K562 (cell line): ENCODE measurements at regions not wholly inside any gene's neighbourhood (a gene's known extent, or its start where the extent isn't known, plus 50 kb on each side); places are given as distances from the start of the nearest gene placed in this dataset.

ENCODE experiments used
- CBFA2T2 ChIP-seq: fragments of 450-650 bp; conservative IDR thresholded peaks from 2 replicates; pipeline ENCODE4 v1.6.1; 2017; ENCODE audit warnings: mild to moderate bottlenecking
- CTCF ChIP-seq, 3 experiments: IDR thresholded peaks in 2 of 3; conservative IDR thresholded peaks in 1 of 3; 2 replicates each; pipeline ENCODE4 v1.5.1; 2011 to 2012; ENCODE audit warnings: low read length in 3 of 3, mild to moderate bottlenecking in 3 of 3, control low read depth in 2 of 3, improper control_type of control experiment in 1 of 3, inconsistent platforms in 1 of 3, low read depth in 1 of 3, mixed read lengths in 1 of 3, moderate library complexity in 1 of 3; ENCODE audit not compliant: insufficient read depth in 2 of 3
- PHF20 ChIP-seq: fragments of 450-650 bp; IDR thresholded peaks from 2 replicates; pipeline ENCODE4 v1.6.1; 2018; ENCODE audit not compliant: partially characterized antibody
- SMARCA4 ChIP-seq: fragments of 450-650 bp; IDR thresholded peaks from 2 replicates; pipeline ENCODE4 v1.6.1; 2016
- ZBTB17 ChIP-seq: fragments of 450-650 bp; formaldehyde crosslinking; IDR thresholded peaks from 2 replicates; pipeline ENCODE4 v1.4.0; 2020; ENCODE audit warnings: mild to moderate bottlenecking
- ZBTB2 ChIP-seq: fragments of 450-650 bp; IDR thresholded peaks from 2 replicates; pipeline ENCODE4 v1.6.1; 2016; ENCODE audit warnings: antibody characterized with exemption
- ZNF174 ChIP-seq: fragments of 250-450 bp; sonication (Bioruptor Pico); IDR thresholded peaks from 2 replicates; pipeline ENCODE4 v1.4.0; 2020; ENCODE audit warnings: mild to moderate bottlenecking
- TF ChIP-seq, protein P1 (sequence below): fragments of 250-450 bp; sonication (Bioruptor Pico); IDR thresholded peaks from 2 replicates; pipeline ENCODE4 v1.5.1; 2021; ENCODE audit warnings: mild to moderate bottlenecking
- TF ChIP-seq, protein P2 (sequence below): sonication (generic); formaldehyde crosslinking; IDR thresholded peaks from 2 replicates; pipeline ENCODE4 v1.9.0; 2022; ENCODE audit warnings: mild to moderate bottlenecking, missing genetic modification reagents
- TF ChIP-seq, protein P3 (sequence below): sonication (generic); formaldehyde crosslinking; IDR thresholded peaks from 2 replicates; pipeline ENCODE4 v1.8.0; 2023; ENCODE audit warnings: mild to moderate bottlenecking, missing genetic modification reagents

GRCh38 chr5:158546748-158547147 lies 553.0 kb downstream of the EBF1 start:
- TF ChIP-seq CTCF (IDR thresholded peaks at IDR 0.05 in 2 of 3, conservative IDR thresholded peaks at IDR 0.05 in 1 of 3; ENCODE audit: insufficient read depth in 2 of 3, low read depth in 1 of 3, low read length in 3 of 3) (no peak), SMARCA4 (no peak), ZNF174 (CRISPR knock-in tag) (no peak), ZBTB2 (no peak), CBFA2T2 (no peak), ZBTB17 (CRISPR knock-in tag) (no peak), PHF20 (no peak)
- TF ChIP-seq, protein P1, sequence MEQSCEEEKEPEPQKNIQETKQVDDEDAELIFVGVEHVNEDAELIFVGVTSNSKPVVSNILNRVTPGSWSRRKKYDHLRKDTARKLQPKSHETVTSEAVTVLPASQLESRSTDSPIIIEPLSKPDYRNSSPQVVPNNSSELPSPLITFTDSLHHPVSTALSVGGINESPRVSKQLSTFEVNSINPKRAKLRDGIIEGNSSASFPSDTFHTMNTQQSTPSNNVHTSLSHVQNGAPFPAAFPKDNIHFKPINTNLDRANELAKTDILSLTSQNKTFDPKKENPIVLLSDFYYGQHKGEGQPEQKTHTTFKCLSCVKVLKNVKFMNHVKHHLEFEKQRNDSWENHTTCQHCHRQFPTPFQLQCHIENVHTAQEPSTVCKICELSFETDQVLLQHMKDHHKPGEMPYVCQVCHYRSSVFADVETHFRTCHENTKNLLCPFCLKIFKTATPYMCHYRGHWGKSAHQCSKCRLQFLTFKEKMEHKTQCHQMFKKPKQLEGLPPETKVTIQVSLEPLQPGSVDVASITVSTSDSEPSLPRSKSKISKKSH (CRISPR knock-in tag), result no peak
- TF ChIP-seq, protein P2, sequence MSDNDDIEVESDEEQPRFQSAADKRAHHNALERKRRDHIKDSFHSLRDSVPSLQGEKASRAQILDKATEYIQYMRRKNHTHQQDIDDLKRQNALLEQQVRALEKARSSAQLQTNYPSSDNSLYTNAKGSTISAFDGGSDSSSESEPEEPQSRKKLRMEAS (CRISPR knock-in tag), result no peak
- TF ChIP-seq, protein P3, sequence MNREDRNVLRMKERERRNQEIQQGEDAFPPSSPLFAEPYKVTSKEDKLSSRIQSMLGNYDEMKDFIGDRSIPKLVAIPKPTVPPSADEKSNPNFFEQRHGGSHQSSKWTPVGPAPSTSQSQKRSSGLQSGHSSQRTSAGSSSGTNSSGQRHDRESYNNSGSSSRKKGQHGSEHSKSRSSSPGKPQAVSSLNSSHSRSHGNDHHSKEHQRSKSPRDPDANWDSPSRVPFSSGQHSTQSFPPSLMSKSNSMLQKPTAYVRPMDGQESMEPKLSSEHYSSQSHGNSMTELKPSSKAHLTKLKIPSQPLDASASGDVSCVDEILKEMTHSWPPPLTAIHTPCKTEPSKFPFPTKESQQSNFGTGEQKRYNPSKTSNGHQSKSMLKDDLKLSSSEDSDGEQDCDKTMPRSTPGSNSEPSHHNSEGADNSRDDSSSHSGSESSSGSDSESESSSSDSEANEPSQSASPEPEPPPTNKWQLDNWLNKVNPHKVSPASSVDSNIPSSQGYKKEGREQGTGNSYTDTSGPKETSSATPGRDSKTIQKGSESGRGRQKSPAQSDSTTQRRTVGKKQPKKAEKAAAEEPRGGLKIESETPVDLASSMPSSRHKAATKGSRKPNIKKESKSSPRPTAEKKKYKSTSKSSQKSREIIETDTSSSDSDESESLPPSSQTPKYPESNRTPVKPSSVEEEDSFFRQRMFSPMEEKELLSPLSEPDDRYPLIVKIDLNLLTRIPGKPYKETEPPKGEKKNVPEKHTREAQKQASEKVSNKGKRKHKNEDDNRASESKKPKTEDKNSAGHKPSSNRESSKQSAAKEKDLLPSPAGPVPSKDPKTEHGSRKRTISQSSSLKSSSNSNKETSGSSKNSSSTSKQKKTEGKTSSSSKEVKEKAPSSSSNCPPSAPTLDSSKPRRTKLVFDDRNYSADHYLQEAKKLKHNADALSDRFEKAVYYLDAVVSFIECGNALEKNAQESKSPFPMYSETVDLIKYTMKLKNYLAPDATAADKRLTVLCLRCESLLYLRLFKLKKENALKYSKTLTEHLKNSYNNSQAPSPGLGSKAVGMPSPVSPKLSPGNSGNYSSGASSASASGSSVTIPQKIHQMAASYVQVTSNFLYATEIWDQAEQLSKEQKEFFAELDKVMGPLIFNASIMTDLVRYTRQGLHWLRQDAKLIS, result no peak
